SK-N-SH treated with all-trans-retinoic acid at 6 μM for 48 hours (cell line): ENCODE measurements at regions not wholly inside any gene's neighbourhood (a gene's known extent, or its start where the extent isn't known, plus 50 kb on each side); places are given as distances from the start of the nearest gene placed in this dataset.

Experiments
- ATAC-seq: fragments of 200-7000 bp; cut with Tn5 transposase; 3 replicates; pipeline ENCODE4 v1.9.1; 2020; ENCODE audit warnings: mild to moderate bottlenecking, moderate library complexity
- ARNTL ChIP-seq: fragments of 450-650 bp; formaldehyde crosslinking; IDR thresholded peaks from 2 replicates; pipeline ENCODE4 v1.5.0; 2020; ENCODE audit warnings: low read depth, mild to moderate bottlenecking, moderate library complexity, borderline replicate concordance
- BACH2 ChIP-seq: fragments of 250-450 bp; sonication (Bioruptor Pico); IDR thresholded peaks from 2 replicates; pipeline ENCODE4 v1.9.0; 2021; ENCODE audit warnings: mild to moderate bottlenecking, borderline replicate concordance
- ESRRG ChIP-seq: fragments of 250-450 bp; sonication (Bioruptor Pico); IDR thresholded peaks from 2 replicates; pipeline ENCODE4 v1.6.1; 2021; ENCODE audit warnings: mild to moderate bottlenecking
- ISL1 ChIP-seq: fragments of 250-450 bp; sonication (Bioruptor Pico); IDR thresholded peaks from 2 replicates; pipeline ENCODE4 v2.1.2; 2022; ENCODE audit warnings: mild to moderate bottlenecking, moderate library complexity
- OSR1 ChIP-seq: fragments of 250-450 bp; sonication (Bioruptor Pico); IDR thresholded peaks from 2 replicates; pipeline ENCODE4 v1.8.0; 2022; ENCODE audit warnings: moderate library complexity, mild to moderate bottlenecking, inconsistent platforms
- PPARA ChIP-seq: fragments of 250-450 bp; sonication (Bioruptor Pico); IDR thresholded peaks from 2 replicates; pipeline ENCODE4 v1.5.0; 2020; ENCODE audit warnings: mild to moderate bottlenecking, borderline replicate concordance
- RARB ChIP-seq: fragments of 250-450 bp; sonication (Bioruptor Pico); IDR thresholded peaks from 2 replicates; pipeline ENCODE4 v1.8.0; 2021; ENCODE audit warnings: mild to moderate bottlenecking, moderate library complexity
- SNAI2 ChIP-seq: fragments of 250-450 bp; sonication (Bioruptor Pico); IDR thresholded peaks from 2 replicates; pipeline ENCODE4 v1.5.0; 2020; ENCODE audit warnings: mild to moderate bottlenecking, moderate library complexity
- TCF4 ChIP-seq: fragments of 250-450 bp; sonication (Bioruptor Pico); IDR thresholded peaks from 2 replicates; pipeline ENCODE4 v1.8.0; 2021; ENCODE audit warnings: mild to moderate bottlenecking, moderate library complexity, borderline replicate concordance
- TOX ChIP-seq: fragments of 250-450 bp; sonication (Bioruptor Pico); IDR thresholded peaks from 2 replicates; pipeline ENCODE4 v1.8.0; 2021; ENCODE audit warnings: mild to moderate bottlenecking, moderate library complexity, borderline replicate concordance
- ZC3H10 ChIP-seq: fragments of 250-450 bp; sonication (Bioruptor Pico); IDR thresholded peaks from 2 replicates; pipeline ENCODE4 v1.5.1; 2021; ENCODE audit warnings: mild to moderate bottlenecking, moderate library complexity
- ZFP3 ChIP-seq: fragments of 250-450 bp; sonication (Bioruptor Pico); IDR thresholded peaks from 2 replicates; pipeline ENCODE4 v1.5.0; 2020; ENCODE audit warnings: mild to moderate bottlenecking, moderate library complexity
- ZFP30 ChIP-seq: fragments of 450-650 bp; formaldehyde crosslinking; IDR thresholded peaks from 2 replicates; pipeline ENCODE4 v1.5.0; 2022; ENCODE audit warnings: mild to moderate bottlenecking, moderate library complexity
- ZNF565 ChIP-seq: fragments of 450-650 bp; formaldehyde crosslinking; conservative IDR thresholded peaks from 2 replicates; pipeline ENCODE4 v1.5.0; 2020; ENCODE audit warnings: low read depth, mild to moderate bottlenecking, moderate library complexity
- ZNF70 ChIP-seq: fragments of 450-650 bp; formaldehyde crosslinking; IDR thresholded peaks from 2 replicates; pipeline ENCODE4 v1.5.0; 2020; ENCODE audit warnings: mild to moderate bottlenecking, moderate library complexity
- ZNF8 ChIP-seq: fragments of 450-650 bp; formaldehyde crosslinking; IDR thresholded peaks from 2 replicates; pipeline ENCODE4 v1.5.0; 2020; ENCODE audit warnings: mild to moderate bottlenecking, moderate library complexity
- TF ChIP-seq, protein P1 (sequence below): fragments of 250-450 bp; sonication (Bioruptor Pico); IDR thresholded peaks from 2 replicates; pipeline ENCODE4 v1.5.0; 2020; ENCODE audit warnings: mild to moderate bottlenecking, moderate library complexity
- TF ChIP-seq, protein P2 (sequence below): fragments of 250-450 bp; sonication (Bioruptor Pico); IDR thresholded peaks from 2 replicates; pipeline ENCODE4 v1.8.0; 2021; ENCODE audit warnings: low read depth, mild to moderate bottlenecking, moderate library complexity, borderline replicate concordance
- TF ChIP-seq, protein P3 (sequence below): fragments of 250-450 bp; sonication (Bioruptor Pico); IDR thresholded peaks from 2 replicates; pipeline ENCODE4 v1.8.0; 2020; ENCODE audit warnings: mild to moderate bottlenecking, moderate library complexity, borderline replicate concordance
- TF ChIP-seq, protein P4 (sequence below): fragments of 250-450 bp; sonication (Bioruptor Pico); IDR thresholded peaks from 2 replicates; pipeline ENCODE4 v1.5.1; 2020; ENCODE audit warnings: low read depth, mild to moderate bottlenecking, moderate library complexity

DNA sequence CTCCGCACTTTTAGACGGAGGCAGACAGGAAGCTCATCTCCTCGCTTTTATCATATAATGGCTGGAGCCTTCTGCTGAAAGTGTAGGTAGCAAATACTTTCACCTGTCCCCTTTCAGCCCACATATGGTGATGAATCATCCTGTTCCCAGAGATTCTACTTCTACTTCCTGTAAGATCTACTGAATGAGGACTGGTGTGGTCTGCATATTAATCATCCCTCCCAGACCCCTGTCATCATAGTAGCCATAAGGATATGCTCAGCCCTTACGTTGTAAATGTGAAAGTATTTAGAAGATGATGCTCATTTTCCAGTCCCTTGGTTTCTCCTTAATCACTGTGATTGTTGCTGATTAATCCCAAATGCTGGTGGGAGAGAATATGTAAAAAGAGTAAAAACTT, 268.2 kb upstream of the GRIP1 start:
- no peak for ATAC-seq

DNA sequence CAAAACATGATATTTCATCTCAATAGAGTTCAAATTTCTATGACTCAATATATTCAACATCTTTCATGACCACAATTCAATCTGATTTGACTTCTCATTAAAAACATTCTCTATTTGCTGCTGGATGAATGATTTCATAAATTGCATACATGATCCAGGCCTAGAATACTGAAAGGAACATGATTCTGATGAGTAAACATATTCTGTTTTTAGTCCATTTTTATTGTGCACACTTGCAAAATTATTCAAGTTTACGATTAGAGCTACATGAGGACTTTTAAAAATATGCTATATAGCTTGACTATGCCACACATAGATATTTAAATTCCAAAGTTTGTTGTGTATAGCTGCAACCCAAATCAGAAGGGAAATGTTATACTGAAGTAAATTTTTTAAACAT, 273.8 kb upstream of the GRIP1 start:
- no peak for ATAC-seq
- TF ChIP-seq ZNF565 (CRISPR knock-in tag), result no peak
- TF ChIP-seq ESRRG, result no peak
- TF ChIP-seq, protein P1, sequence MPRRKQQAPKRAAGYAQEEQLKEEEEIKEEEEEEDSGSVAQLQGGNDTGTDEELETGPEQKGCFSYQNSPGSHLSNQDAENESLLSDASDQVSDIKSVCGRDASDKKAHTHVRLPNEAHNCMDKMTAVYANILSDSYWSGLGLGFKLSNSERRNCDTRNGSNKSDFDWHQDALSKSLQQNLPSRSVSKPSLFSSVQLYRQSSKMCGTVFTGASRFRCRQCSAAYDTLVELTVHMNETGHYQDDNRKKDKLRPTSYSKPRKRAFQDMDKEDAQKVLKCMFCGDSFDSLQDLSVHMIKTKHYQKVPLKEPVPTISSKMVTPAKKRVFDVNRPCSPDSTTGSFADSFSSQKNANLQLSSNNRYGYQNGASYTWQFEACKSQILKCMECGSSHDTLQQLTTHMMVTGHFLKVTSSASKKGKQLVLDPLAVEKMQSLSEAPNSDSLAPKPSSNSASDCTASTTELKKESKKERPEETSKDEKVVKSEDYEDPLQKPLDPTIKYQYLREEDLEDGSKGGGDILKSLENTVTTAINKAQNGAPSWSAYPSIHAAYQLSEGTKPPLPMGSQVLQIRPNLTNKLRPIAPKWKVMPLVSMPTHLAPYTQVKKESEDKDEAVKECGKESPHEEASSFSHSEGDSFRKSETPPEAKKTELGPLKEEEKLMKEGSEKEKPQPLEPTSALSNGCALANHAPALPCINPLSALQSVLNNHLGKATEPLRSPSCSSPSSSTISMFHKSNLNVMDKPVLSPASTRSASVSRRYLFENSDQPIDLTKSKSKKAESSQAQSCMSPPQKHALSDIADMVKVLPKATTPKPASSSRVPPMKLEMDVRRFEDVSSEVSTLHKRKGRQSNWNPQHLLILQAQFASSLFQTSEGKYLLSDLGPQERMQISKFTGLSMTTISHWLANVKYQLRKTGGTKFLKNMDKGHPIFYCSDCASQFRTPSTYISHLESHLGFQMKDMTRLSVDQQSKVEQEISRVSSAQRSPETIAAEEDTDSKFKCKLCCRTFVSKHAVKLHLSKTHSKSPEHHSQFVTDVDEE (CRISPR knock-in tag), result no peak
- TF ChIP-seq, protein P2, sequence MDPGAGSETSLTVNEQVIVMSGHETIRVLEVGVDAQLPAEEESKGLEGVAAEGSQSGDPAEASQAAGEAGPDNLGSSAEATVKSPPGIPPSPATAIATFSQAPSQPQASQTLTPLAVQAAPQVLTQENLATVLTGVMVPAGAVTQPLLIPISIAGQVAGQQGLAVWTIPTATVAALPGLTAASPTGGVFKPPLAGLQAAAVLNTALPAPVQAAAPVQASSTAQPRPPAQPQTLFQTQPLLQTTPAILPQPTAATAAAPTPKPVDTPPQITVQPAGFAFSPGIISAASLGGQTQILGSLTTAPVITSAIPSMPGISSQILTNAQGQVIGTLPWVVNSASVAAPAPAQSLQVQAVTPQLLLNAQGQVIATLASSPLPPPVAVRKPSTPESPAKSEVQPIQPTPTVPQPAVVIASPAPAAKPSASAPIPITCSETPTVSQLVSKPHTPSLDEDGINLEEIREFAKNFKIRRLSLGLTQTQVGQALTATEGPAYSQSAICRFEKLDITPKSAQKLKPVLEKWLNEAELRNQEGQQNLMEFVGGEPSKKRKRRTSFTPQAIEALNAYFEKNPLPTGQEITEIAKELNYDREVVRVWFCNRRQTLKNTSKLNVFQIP (CRISPR knock-in tag), result no peak
- TF ChIP-seq, all 23 proteins: peak for 0

More for the DNA sequence above, 268.2 kb upstream of the GRIP1 start:
- TF ChIP-seq PPARA (CRISPR knock-in tag) (no peak), ZFP30 (CRISPR knock-in tag) (no peak), OSR1 (CRISPR knock-in tag) (no peak), TCF4 (CRISPR knock-in tag) (no peak), ZC3H10 (CRISPR knock-in tag) (no peak), ZNF8 (CRISPR knock-in tag) (no peak), ARNTL (CRISPR knock-in tag) (no peak), RARB (CRISPR knock-in tag) (no peak), ESRRG (no peak), BACH2 (CRISPR knock-in tag) (no peak), TOX (CRISPR knock-in tag) (no peak), ISL1 (CRISPR knock-in tag) (no peak)
- TF ChIP-seq, protein P2 (CRISPR knock-in tag), result no peak
- TF ChIP-seq, protein P3, sequence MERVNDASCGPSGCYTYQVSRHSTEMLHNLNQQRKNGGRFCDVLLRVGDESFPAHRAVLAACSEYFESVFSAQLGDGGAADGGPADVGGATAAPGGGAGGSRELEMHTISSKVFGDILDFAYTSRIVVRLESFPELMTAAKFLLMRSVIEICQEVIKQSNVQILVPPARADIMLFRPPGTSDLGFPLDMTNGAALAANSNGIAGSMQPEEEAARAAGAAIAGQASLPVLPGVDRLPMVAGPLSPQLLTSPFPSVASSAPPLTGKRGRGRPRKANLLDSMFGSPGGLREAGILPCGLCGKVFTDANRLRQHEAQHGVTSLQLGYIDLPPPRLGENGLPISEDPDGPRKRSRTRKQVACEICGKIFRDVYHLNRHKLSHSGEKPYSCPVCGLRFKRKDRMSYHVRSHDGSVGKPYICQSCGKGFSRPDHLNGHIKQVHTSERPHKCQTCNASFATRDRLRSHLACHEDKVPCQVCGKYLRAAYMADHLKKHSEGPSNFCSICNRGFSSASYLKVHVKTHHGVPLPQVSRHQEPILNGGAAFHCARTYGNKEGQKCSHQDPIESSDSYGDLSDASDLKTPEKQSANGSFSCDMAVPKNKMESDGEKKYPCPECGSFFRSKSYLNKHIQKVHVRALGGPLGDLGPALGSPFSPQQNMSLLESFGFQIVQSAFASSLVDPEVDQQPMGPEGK (CRISPR knock-in tag), result no peak
- TF ChIP-seq, protein P4, sequence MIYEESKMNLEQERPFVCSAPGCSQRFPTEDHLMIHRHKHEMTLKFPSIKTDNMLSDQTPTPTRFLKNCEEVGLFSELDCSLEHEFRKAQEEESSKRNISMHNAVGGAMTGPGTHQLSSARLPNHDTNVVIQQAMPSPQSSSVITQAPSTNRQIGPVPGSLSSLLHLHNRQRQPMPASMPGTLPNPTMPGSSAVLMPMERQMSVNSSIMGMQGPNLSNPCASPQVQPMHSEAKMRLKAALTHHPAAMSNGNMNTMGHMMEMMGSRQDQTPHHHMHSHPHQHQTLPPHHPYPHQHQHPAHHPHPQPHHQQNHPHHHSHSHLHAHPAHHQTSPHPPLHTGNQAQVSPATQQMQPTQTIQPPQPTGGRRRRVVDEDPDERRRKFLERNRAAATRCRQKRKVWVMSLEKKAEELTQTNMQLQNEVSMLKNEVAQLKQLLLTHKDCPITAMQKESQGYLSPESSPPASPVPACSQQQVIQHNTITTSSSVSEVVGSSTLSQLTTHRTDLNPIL (CRISPR knock-in tag), result no peak

DNA sequence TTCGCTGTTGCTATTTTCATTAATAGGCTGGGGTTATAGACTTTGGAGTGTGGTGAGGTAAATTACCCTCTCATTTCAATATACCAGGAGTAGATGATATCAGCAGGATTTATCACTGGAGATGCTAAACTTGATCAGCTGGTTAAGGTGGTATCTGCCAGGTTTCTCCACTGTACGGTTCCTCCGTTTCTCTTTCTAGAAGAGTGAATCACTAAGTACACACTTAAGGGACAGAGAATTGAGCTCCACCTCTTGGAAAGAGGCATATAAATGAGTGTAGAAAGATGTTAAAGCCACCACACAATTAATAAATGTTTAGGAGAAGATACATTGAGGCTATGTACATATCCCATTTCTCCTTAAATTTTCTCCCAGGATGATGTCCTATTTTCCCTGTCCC, 277.4 kb upstream of the GRIP1 start:
- TF ChIP-seq, protein P1 (CRISPR knock-in tag), result no peak
- TF ChIP-seq ZC3H10 (CRISPR knock-in tag) (no peak), ESRRG (no peak), RARB (CRISPR knock-in tag) (no peak), ZNF70 (CRISPR knock-in tag) (no peak), ZFP30 (CRISPR knock-in tag) (no peak), SNAI2 (CRISPR knock-in tag) (no peak), TOX (CRISPR knock-in tag) (no peak), ZFP3 (no peak), PPARA (CRISPR knock-in tag) (no peak), ISL1 (CRISPR knock-in tag) (no peak)
- TF ChIP-seq, all 23 proteins: peak for 0
- no peak for ATAC-seq
